GM19240 (cell line): ENCODE measurements at regions not wholly inside any gene's neighbourhood (a gene's known extent, or its start where the extent isn't known, plus 50 kb on each side); places are given as distances from the start of the nearest gene placed in this dataset.
"Not testable (repeated sequence)": the region's sequence is repeated elsewhere in the genome, so short reads cannot be mapped to it uniquely, and the experiment has no call there.

ENCODE experiments used
- DNase-seq: peaks from one replicate; pipeline ENCODE4 v3.0.0; 2011; ENCODE audit warnings: low spot score; ENCODE audit not compliant: insufficient read length

- no peak for DNase-seq
Observed at GRCh38 chr21:27366036-27366435, 399.1 kb upstream of the ADAMTS5 start.

- DNase-seq: no peak
Observed at GRCh38 chr21:27365394-27365793, 398.5 kb upstream of the ADAMTS5 start.

- no peak for DNase-seq
Observed at GRCh38 chr21:27363719-27364477, 397.0 kb upstream of the ADAMTS5 start.

GRCh38 chr21:27362249-27362648 lies 395.4 kb upstream of the ADAMTS5 start:
- no peak for DNase-seq

- no peak for DNase-seq
Observed at GRCh38 chr21:27359141-27359540, 392.3 kb upstream of the ADAMTS5 start.

- no peak for DNase-seq
Observed at GRCh38 chr21:27352885-27353284, 386.0 kb upstream of the ADAMTS5 start.

- no peak for DNase-seq
Observed at GRCh38 chr21:27346041-27346448, 379.2 kb upstream of the ADAMTS5 start.

- no peak for DNase-seq
Observed at GRCh38 chr21:27339902-27340301, 373.0 kb upstream of the ADAMTS5 start.

GRCh38 chr21:27338007-27338406 lies 371.1 kb upstream of the ADAMTS5 start:
- not testable (repeated sequence) for DNase-seq

GRCh38 chr21:27333096-27333495 lies 366.2 kb upstream of the ADAMTS5 start:
- DNase-seq: no peak

- no peak for DNase-seq
Observed at GRCh38 chr21:27329255-27329851, 362.5 kb upstream of the ADAMTS5 start.

GRCh38 chr21:27326301-27326700 lies 359.4 kb upstream of the ADAMTS5 start:
- DNase-seq: no peak

GRCh38 chr21:27323331-27323730 lies 356.4 kb upstream of the ADAMTS5 start:
- no peak for DNase-seq

GRCh38 chr21:27321791-27322190 lies 354.9 kb upstream of the ADAMTS5 start:
- DNase-seq: no peak

GRCh38 chr21:27320868-27321267 lies 354.0 kb upstream of the ADAMTS5 start:
- DNase-seq: no peak

- DNase-seq: not testable (repeated sequence)
Observed at GRCh38 chr21:27317601-27318000, 350.7 kb upstream of the ADAMTS5 start.

- DNase-seq: no peak
Observed at GRCh38 chr21:27315373-27315772, 348.5 kb upstream of the ADAMTS5 start.

GRCh38 chr21:27314131-27314530 lies 347.2 kb upstream of the ADAMTS5 start:
- DNase-seq: no peak

GRCh38 chr21:27306791-27307775 lies 340.2 kb upstream of the ADAMTS5 start:
- no peak for DNase-seq

- DNase-seq: no peak
Observed at GRCh38 chr21:27306206-27306605, 339.3 kb upstream of the ADAMTS5 start.

GRCh38 chr21:27301220-27301619 lies 334.3 kb upstream of the ADAMTS5 start:
- DNase-seq: no peak

GRCh38 chr21:27300770-27301169 lies 333.9 kb upstream of the ADAMTS5 start:
- no peak for DNase-seq
